Fibroblast of the conjunctiva (primary cell): ENCODE measurements at regions not wholly inside any gene's neighbourhood (a gene's known extent, or its start where the extent isn't known, plus 50 kb on each side); places are given as distances from the start of the nearest gene placed in this dataset.

Source experiments
- DNase-seq: peaks from one replicate; pipeline ENCODE4 v3.0.0-alpha.2; 2010; ENCODE audit warnings: low read depth

DNA sequence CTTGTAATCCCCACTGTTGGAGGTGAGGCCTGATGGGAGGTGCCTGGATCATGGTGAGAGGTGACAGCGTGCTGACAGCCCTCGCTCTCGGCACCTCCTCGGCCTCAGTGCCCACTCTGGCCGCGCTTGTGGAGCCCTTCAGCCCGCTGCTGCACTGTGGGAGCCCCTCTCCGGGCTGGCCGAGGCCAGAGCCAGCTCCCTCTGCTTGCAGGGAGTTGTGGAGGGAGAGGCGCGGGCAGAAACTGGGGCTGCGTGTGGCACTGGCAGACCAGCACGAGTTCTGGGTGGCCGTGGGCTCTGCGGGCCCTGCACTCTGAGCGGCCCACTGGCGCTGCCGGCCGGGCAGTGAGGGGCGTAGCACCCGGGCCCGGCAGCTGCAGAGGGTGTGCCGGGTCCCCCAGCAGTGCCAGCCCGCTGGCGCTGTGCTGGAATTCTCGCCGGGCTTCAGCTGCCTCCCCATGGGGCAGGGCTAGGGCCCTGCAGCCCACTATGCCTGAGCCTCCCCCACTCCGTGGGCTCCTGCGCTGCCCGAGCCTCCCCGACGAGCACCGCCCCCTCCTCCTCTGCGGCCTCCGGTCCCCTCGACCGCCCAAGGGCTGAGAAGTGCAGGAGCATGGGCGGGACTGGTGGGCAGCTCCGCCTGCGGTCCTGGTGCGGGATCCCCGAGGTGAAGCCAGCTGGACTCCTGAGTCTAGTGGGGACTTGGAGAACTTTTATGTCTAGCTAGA is 197.1 kb downstream of the SPP2 start:
- DNase-seq: no peak

DNA sequence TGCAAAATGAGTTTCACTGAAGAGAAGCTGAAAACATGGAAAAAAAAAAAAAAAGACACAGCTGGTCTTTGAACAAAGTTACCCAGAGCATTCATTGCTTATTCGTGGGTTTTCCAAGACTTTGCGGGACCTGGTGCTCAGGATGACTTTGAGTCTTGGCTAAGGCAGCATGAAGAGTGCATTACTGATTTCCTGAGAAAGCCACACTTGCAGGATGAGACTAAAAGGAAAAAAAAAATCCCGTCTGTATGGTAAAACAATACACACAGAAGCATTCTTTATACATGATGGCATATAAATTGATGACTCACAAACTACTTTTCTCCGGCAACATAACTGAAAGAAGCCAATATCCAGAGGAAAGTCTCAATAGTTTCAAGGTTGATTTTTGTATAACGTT is 195.4 kb downstream of the SPP2 start:
- peak; percentile 71 for DNase-seq

GRCh38 chr2:234243871-234244565 is 193.5 kb downstream of the SPP2 start:
- no peak for DNase-seq

DNA sequence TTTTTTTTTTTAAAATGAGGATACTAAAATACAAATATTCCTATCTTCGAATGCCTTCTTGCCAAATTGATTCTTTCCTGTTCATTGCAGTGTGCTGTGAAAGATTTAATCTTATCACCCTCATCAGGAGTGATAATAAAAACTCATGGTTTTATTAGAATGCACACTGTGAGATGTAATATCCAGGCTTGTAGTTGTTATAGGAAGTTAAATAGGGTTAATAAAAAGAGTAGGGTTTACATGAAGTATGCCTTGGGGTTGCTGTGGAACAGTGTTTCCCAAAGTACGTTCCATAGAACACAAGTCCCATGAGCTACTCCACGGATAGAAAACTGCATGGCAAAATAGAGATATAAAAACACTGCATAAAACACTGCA is 191.9 kb downstream of the SPP2 start:
- no peak for DNase-seq

GRCh38 chr2:234241656-234242458 is 191.4 kb downstream of the SPP2 start:
- no peak for DNase-seq

DNA sequence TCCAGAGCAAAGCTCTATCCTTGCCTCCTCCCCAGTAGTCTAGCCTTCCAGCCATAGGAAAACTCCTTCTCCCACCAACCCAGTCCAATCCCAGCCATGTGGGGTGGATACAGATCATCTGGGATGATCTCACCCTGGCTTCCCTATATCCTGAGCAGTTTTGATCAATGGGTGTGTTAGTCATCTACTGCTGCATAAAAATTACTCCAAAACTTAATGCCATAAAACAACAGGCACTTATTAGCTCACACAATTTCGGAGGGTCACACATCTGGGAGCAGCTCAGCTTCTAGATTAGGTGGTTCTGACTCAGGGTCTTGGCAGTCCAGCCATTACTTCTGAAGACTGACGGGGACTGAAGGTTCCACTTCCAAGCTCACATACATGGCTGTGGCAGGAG is 190.4 kb downstream of the SPP2 start:
- no peak for DNase-seq

DNA sequence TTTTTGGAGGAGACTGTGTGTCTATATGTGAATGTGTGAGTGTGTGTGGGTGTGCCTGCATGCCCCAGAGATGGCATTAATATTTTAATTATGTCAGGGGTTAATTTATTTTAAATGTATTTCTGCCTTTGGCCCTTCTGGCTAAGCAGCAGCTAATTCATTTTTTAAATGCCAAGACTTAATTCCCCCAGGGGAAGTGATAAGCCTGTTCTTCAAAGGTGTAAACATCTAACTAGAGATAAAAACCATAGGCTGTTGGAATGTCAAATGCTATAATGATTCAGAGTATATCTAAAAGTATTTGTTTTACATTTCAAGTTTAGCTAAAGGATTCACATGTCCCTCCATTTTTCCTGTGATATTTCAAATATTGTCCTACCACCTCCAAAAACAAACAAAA is 184.7 kb downstream of the SPP2 start:
- no peak for DNase-seq

DNA sequence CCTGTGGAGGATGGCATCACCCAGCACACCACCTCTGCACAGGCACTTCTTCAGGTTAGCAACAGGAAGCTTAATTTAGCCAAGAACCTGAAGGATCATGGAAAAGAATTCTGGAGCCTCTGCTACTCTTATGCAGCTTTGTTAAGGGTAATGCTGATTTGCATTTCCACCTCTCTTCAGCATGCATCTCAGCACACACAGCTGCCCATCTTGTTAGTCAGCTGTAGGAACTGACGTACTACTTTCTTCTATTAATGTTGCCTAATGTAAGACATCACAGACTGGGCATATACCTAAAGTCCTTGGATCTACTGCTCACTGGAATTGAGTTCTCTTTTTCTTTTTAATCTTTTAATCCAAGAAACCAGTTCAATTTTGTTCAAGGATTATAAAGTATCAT is 181.0 kb downstream of the SPP2 start:
- no peak for DNase-seq

DNA sequence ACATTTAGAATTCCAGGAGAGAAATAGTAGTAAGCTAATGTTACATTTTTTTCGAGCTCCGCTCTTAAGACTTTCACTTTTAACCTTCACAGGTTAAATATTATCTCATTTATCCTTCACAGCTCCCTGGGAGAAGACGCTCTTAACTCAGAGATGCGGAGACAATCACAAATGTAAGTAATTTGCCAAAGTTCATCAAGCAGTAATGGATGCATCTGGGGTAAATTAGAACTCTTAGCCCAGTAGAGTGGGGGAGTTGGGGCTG is 168.5 kb downstream of the SPP2 start:
- no peak for DNase-seq

DNA sequence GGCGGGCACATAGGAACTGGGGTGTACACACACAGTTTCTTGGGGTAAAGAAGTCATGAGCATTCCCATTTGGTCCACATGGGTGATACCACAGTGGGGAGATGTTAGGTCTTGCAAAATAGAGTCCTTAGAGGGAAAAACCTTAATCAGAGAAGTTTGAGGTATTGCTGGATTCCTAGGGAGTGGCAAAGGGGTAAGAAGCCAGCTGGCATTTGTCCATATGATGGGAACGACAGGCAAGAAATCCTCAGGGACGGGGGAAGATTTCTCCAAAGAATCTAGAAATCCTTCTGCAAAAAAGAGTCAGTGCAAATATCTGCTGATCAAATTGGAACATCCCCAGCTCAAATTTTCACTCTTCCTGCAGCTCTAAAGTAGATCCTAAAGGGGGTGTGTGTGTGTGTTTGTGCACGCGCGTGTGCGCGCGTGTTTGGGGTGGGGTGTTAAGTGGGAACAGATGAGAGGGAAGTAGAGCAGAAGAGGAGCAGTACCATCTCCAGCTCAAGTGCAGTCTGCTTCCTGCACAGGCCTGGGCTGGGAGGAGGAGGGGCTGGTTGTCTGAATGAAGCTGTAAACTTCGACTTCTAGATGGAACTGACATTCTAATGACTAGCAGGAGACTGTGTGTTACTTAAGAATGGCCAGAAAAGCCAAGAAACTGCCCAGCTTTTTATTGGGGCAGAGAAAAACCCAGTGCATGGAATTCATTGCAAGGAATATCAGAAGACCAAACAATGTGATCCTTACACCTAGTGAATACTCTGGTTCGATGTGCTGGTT is 168.0 kb downstream of the SPP2 start:
- no peak for DNase-seq

DNA sequence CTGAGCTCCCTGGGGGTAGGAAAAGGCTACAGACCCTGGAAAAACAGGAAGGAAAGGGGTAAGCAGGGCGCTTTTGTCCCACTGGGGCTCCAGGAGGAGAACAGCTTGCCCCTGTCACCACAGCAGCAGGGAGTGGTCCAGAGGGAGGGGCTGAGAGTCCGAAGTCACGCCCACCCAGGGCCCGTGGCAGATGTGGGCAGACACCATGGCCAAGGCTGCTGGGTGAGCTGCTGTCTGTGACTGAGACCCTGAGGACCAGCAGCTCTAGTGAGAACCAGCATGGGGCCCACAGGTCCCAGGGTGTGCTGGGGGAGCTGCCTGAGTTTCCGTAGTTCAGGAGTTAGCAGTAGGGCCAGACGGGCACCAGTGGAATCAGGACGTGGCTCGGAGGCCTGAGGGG is 162.0 kb downstream of the SPP2 start:
- no peak for DNase-seq

DNA sequence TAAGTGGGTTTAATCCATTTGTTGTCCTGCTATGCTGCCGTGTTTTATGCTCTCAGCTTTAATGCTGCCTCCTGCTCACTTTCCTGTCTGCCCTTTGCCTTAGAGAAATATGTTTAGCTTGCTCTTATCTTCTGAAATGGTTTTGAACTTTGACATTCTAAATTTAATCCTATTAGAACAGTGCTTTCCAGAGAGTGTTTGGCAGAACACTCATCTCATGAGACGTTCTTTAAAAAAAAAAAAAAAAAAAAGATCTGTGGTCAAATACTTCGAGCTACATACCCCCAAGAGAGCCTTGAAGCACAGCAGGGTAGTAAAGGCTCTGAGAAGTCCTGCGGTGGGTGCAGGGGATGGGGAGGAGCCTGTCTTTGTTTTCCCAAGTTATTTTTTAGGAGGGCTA is 161.3 kb downstream of the SPP2 start:
- DNase-seq: no peak

DNA sequence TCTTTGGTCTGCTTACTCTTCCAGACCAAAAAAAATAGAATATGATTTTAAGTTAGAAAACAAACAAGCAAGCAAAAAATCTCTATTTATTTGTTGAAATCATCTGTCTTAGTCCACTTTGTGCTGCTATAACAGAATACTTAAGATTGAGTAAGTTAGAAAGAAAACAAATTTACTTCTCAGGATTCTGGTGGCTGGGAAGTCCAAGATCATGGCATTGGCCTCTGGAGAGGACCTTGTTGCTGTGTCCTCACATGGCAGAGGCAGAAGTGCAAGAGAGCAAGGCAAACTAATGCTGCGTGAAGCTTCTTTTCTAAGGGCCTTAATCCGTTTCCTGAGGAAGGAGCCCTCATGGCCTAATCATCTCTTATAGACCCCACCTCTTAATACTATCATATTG is 156.2 kb downstream of the SPP2 start:
- DNase-seq: no peak

DNA sequence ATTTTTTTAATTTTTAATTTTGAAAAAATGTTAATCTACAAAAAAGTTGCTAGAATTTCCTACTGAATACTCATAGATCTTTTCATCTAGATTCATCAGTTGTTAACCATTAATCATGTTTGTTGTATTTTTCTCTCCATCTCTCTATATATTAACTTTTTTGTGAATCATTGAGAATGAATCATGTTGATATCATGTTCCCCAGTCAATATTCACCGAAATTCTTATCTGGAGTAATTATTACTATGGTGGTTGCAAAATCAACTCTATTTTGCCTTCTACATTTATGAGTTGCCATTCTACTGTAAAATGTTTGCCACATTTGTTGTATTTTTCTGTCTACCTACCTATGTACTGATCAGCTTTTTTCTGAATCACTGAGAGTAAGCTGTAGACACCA is 154.0 kb downstream of the SPP2 start:
- DNase-seq: no peak

DNA sequence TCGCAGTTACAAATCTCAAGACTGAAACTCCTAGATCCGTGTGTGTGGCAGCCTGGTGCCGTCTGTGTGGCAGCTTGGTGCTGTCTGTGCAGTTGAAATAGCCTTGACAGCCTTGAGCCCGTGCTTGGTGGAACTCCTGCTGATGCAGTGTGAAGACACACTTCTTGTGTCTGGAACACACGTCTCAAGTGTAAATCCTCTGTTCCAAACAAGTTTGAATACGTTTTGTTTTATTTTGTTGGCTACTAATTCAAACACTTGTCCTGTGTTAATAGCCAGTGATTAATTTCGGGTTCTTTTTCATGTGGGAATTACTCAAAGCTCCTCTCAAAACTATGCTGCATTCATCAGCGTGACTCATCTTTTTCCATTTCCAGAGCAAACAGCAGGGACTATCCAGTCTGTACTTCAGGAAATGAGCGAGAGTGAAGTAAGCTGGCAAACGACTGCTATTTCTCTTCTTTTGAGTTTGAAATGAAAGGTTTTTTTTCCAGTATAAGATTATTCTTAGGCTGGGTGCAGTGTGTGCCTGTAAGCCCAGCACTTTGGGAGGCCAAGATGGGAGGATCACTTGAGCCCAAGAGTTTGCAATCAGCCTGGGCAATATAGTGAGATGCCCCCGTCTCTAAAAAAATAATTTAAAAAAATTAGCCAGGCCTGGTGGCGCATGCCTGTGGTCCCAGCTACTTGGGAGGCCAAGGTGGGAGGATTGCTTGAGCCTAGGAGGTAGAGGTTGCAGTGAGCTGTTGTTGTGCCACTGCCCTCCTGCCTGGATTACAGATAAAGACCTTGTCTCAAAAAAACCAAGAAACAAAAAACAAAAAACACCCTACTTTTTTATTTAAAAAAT is 152.9 kb downstream of the SPP2 start:
- peak; percentile 75 for DNase-seq

- no peak for DNase-seq
Measured at GRCh38 chr2:234202601-234203000, 152.1 kb downstream of the SPP2 start.

DNA sequence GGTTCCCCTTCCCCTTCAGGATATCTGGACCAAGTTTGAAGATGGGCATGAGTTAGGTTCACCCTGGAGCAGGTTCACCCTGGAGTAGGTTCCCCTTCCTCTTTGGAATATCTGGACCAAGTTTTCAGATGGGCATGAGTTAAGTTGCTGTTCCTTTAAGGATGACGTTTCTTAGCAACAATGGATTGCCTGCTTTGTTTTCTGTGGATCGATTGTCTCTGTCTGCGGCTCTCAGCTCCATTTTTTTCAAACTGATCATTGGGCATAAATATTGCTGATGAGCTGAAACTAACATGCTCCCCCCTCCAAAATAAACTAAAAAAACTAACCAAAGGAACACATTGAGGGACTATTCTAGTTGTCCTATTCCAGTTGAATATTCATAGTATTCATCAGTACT is 149.5 kb downstream of the SPP2 start:
- no peak for DNase-seq

- DNase-seq: no peak
Measured at GRCh38 chr2:234198976-234199375, 148.5 kb downstream of the SPP2 start.

GRCh38 chr2:234195516-234195915 is 145.0 kb downstream of the SPP2 start:
- DNase-seq: no peak

DNA sequence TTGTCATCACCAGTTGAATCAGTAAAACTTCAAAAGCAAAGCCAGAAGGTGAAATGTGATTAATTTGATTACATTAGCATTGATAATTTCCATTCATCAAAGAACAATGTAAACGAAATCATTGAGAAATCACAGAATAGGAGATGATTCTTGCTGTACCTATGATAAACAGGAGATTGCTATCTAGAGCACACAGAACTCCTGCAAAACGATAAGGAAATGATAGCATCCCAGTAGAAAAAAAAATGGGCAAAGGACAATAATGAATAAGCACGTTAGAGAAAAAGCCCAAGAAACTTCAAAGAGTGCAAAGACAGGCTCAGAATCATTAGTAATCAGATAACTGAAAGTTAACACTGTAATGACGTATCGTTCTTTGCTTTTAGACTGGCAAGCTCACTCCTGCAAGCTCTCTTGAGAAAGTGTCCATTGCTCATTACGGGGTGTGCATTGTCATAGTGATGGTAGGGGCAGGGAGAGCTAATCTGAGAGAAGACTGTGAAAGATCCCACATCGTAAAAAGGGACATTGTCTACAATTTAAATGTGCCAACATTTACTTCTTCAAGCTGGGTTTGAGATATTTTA is 143.6 kb downstream of the SPP2 start:
- no peak for DNase-seq

DNA sequence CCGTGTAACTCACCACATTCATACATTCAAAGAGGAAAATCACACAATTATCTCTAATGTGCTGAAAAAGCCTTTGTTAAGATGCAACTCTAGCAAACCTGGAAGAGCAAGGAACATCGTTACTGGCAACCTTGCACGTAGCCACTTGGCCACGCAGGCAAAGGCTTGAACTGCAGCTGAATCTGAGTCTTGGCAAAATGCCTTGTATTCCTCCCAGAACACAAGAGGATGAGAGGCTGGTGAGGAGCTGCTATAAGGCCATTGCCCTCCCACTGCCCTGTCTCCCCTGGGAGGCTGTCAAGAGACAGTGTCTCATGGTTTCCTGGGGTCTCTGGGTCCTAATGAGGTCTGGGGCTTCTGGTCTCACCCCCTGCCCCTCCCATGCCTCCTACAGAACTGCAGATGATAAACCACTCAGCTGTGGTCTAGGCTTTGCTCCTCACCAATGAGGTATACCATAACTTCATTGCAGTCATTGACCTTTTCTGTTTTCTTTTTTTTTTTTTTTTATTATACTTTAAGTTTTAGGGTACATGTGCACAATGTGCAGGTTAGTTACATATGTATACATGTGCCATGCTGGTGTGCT is 141.4 kb downstream of the SPP2 start:
- DNase-seq: no peak
